22Rv1 (cell line): ENCODE measurements at regions not wholly inside any gene's neighbourhood (a gene's known extent, or its start where the extent isn't known, plus 50 kb on each side); places are given as distances from the start of the nearest gene placed in this dataset.

Source experiments
- CTCF ChIP-seq: fragments of 450-650 bp; IDR thresholded peaks from 2 replicates; pipeline ENCODE4 v1.5.1; 2017; ENCODE audit warnings: mild to moderate bottlenecking
- ZFX ChIP-seq: fragments of 450-650 bp; IDR thresholded peaks from 2 replicates; pipeline ENCODE4 v1.6.1; 2017; ENCODE audit warnings: antibody characterized with exemption, borderline replicate concordance

- TF ChIP-seq CTCF (no peak), ZFX (no peak)
These were observed 184.9 kb downstream of the SEC16B start for GRCh38 chr1:177784936-177785335.
